ENCODE measurements at regions not wholly inside any gene's neighbourhood (a gene's known extent, or its start where the extent isn't known, plus 50 kb on each side); places are given as distances from the start of the nearest gene placed in this dataset.

GRCh38 chr4:146004730-146005129 is 66.1 kb upstream of the ZNF827 start:
- TF ChIP-seq POLR2A (IDR thresholded peaks at IDR 0.05) (no peak), CTCF (IDR thresholded peaks at IDR 0.05) (no peak)
